IMR-90 (cell line): ENCODE measurements at regions not wholly inside any gene's neighbourhood (a gene's known extent, or its start where the extent isn't known, plus 50 kb on each side); places are given as distances from the start of the nearest gene placed in this dataset.

ENCODE experiments used
- ATAC-seq: fragments of 200-7000 bp; cut with Tn5 transposase; 2 replicates; pipeline ENCODE4 v1.9.1; 2020; ENCODE audit warnings: low read depth, mild to moderate bottlenecking, moderate library complexity
- BruUV-seq: library from RNA; stranded (reverse); fragments of 400-500 nt; replicated peaks from 2 replicates; lab custom pipeline; 2021; lab: Mats Ljungman, UMichigan
- CTCF ChIA-PET: fragments of 300-600 bp; formaldehyde crosslinking; extraction: SDS; loops from one replicate; lab custom pipeline; 2021; ENCODE audit warnings: antibody characterized with exemption; lab: Yijun Ruan, JAX
- POLR2A ChIA-PET: fragments of 300-600 bp; sonication (Branson Sonifier 250); formaldehyde crosslinking; loops from one replicate; lab custom pipeline; 2022; ENCODE audit warnings: antibody characterized with exemption; ENCODE audit not compliant: unreplicated experiment; lab: Charles Lee
- DNase-seq: peaks from one replicate; pipeline ENCODE4 v3.0.0; 2013
- H2AFZ ChIP-seq: replicated peaks from 2 replicates; pipeline ENCODE3; 2013; ENCODE audit warnings: low read length, mild to moderate bottlenecking; ENCODE audit not compliant: poor library complexity
- H2AK5ac ChIP-seq: 2 replicates; pipeline ENCODE4 v1.6.1; 2013; ENCODE audit warnings: low read depth, low read length, inconsistent platforms
- H2AK9ac ChIP-seq: replicated peaks from 2 replicates; pipeline ENCODE3; 2013; ENCODE audit warnings: mild to moderate bottlenecking, low read depth, low read length, moderate library complexity; ENCODE audit not compliant: poor library complexity
- H2BK120ac ChIP-seq: 2 replicates; pipeline ENCODE4 v1.6.1; 2013; ENCODE audit warnings: low read depth, low read length, inconsistent platforms
- H2BK15ac ChIP-seq: 3 replicates; pipeline ENCODE4 v1.6.1; 2013; ENCODE audit warnings: low read depth, low read length, inconsistent platforms
- H2BK20ac ChIP-seq: 2 replicates; pipeline ENCODE4 v1.6.1; 2013; ENCODE audit warnings: low read depth, mild to moderate bottlenecking, inconsistent platforms, low read length, moderate library complexity
- H2BK5ac ChIP-seq: 2 replicates; pipeline ENCODE4 v1.6.1; 2013; ENCODE audit warnings: mild to moderate bottlenecking, low read depth, low read length, inconsistent platforms; ENCODE audit not compliant: poor library complexity, severe bottlenecking
- H3K14ac ChIP-seq: replicated peaks from 2 replicates; pipeline ENCODE4 v1.6.1; 2013; ENCODE audit warnings: low read depth, low read length, inconsistent platforms
- H3K18ac ChIP-seq: 2 replicates; pipeline ENCODE4 v1.6.1; 2013; ENCODE audit warnings: low read depth, low read length, control low read depth
- H3K23ac ChIP-seq: 2 replicates; pipeline ENCODE4 v1.6.1; 2013; ENCODE audit warnings: low read depth, low read length, inconsistent platforms
- H3K27ac ChIP-seq: 2 replicates; pipeline ENCODE4 v1.5.1; 2013; ENCODE audit warnings: mild to moderate bottlenecking, control low read depth, low read length; ENCODE audit not compliant: insufficient read depth
- H3K27me3 ChIP-seq: 2 replicates; pipeline ENCODE4 v1.6.1; 2013; ENCODE audit warnings: low read length; ENCODE audit not compliant: control insufficient read depth, insufficient read depth
- H3K36me3 ChIP-seq: 2 replicates; pipeline ENCODE4 v1.6.1; 2013; ENCODE audit warnings: low read length, mixed read lengths; ENCODE audit not compliant: control insufficient read depth, insufficient read depth
- H3K4ac ChIP-seq: 2 replicates; pipeline ENCODE4 v1.6.1; 2013; ENCODE audit warnings: low read depth, low read length, inconsistent platforms
- H3K4me1 ChIP-seq: 2 replicates; pipeline ENCODE4 v1.6.1; 2013; ENCODE audit warnings: low read length, mixed read lengths; ENCODE audit not compliant: control insufficient read depth, insufficient read depth
- H3K4me2 ChIP-seq: 2 replicates; pipeline ENCODE4 v1.6.1; 2013; ENCODE audit warnings: low read depth, mild to moderate bottlenecking, control low read depth, low read length, moderate library complexity
- H3K4me3 ChIP-seq: 2 replicates; pipeline ENCODE4 v1.5.1; 2013; ENCODE audit warnings: low read depth, mild to moderate bottlenecking, control low read depth, low read length, moderate library complexity; ENCODE audit not compliant: insufficient read depth
- H3K56ac ChIP-seq: 2 replicates; pipeline ENCODE4 v1.6.1; 2013; ENCODE audit warnings: low read length, inconsistent platforms; ENCODE audit not compliant: insufficient read depth; ENCODE audit errors: extremely low read depth
- H3K79me1 ChIP-seq, 2 experiments: 2 replicates each; pipeline ENCODE4 v1.6.1; 2013; ENCODE audit warnings: low read length in 2 of 2, inconsistent platforms in 1 of 2, low read depth in 1 of 2
- H3K9ac ChIP-seq: 2 replicates; pipeline ENCODE4 v1.6.1; 2013; ENCODE audit warnings: low read depth, low read length, control low read depth
- H3K9me1 ChIP-seq: 2 replicates; pipeline ENCODE4 v1.6.1; 2013; ENCODE audit warnings: low read length, inconsistent platforms; ENCODE audit not compliant: insufficient read depth
- H3K9me3 ChIP-seq: 2 replicates; pipeline ENCODE4 v1.6.1; 2013; ENCODE audit warnings: low read length; ENCODE audit not compliant: control insufficient read depth, insufficient read depth
- H4K20me1 ChIP-seq: 2 replicates; pipeline ENCODE4 v1.6.1; 2013; ENCODE audit warnings: low read length, inconsistent platforms; ENCODE audit not compliant: insufficient read depth
- H4K5ac ChIP-seq: 2 replicates; pipeline ENCODE4 v1.6.1; 2013; ENCODE audit warnings: mild to moderate bottlenecking, low read depth, low read length, control low read depth
- H4K8ac ChIP-seq, 2 experiments: 2 replicates each; pipeline ENCODE4 v1.6.1; 2013; ENCODE audit warnings: low read depth in 2 of 2, low read length in 2 of 2, control low read depth in 1 of 2, inconsistent platforms in 1 of 2
- H4K91ac ChIP-seq: 2 replicates; pipeline ENCODE4 v1.6.1; 2013; ENCODE audit warnings: low read depth, low read length, inconsistent platforms; ENCODE audit not compliant: insufficient read depth
- BHLHE40 ChIP-seq: fragments of 150-350 bp; IDR thresholded peaks from 2 replicates; pipeline ENCODE4 v1.6.1; 2016; ENCODE audit warnings: mild to moderate bottlenecking, low read depth, low read length
- CEBPB ChIP-seq: IDR thresholded peaks from 2 replicates; pipeline ENCODE4 v1.6.1; 2012; ENCODE audit warnings: low read depth, low read length, improper control_type of control experiment
- FOS ChIP-seq: fragments of 150-350 bp; IDR thresholded peaks from 2 replicates; pipeline ENCODE4 v1.6.1; 2016; ENCODE audit warnings: low read depth, low read length
- MAFK ChIP-seq: IDR thresholded peaks from 2 replicates; pipeline ENCODE4 v1.6.1; 2012; ENCODE audit warnings: low read depth, low read length, improper control_type of control experiment
- MXI1 ChIP-seq: IDR thresholded peaks from 2 replicates; pipeline ENCODE4 v1.6.1; 2012; ENCODE audit warnings: low read depth, mild to moderate bottlenecking, low read length, moderate library complexity, borderline replicate concordance
- RCOR1 ChIP-seq: IDR thresholded peaks from 2 replicates; pipeline ENCODE4 v1.6.1; 2012; ENCODE audit warnings: mild to moderate bottlenecking, low read length, improper control_type of control experiment; ENCODE audit not compliant: insufficient replicate concordance
- RFX5 ChIP-seq: IDR thresholded peaks from 2 replicates; pipeline ENCODE4 v1.8.0; 2012; ENCODE audit warnings: low read depth, mild to moderate bottlenecking, low read length, moderate library complexity
- SMC3 ChIP-seq: fragments of 150-350 bp; IDR thresholded peaks from 2 replicates; pipeline ENCODE4 v1.6.1; 2016; ENCODE audit warnings: low read depth, mild to moderate bottlenecking, antibody characterized with exemption, low read length, moderate library complexity
- WGBS, 2 experiments: methylation state at CpG; one replicate each; pipeline versions ENCODE4 v1.1.5 to v1.1.7; 2013; ENCODE audit warnings: missing lambda C conversion rate in 2 of 2; ENCODE audit not compliant: insufficient read length in 1 of 2; ENCODE audit errors: extremely low coverage in 2 of 2; 5-methylcytosine and 5-hydroxymethylcytosine counted together
- dilution Hi-C: fragments of 300-500 bp; cut with HindIII; formaldehyde crosslinking; loops from one replicate; pipeline ENCODE4 v1.14.3; 2018; ENCODE audit warnings: low sequenced_read_pairs; ENCODE audit not compliant: unreplicated experiment
- in situ Hi-C: fragments of 300-500 bp; cut with MboI; formaldehyde crosslinking; loops from 3 replicates; pipeline ENCODE4 v1.14.3; 2019; ENCODE audit warnings: low sequenced_read_pairs, inconsistent platforms, mixed read lengths
- intact Hi-C: fragments of 100-400 bp; cut with micrococcal nuclease; formaldehyde crosslinking; loops from 2 replicates; pipeline ENCODE4 v1.10.0; 2022
- TF ChIP-seq, protein P1 (sequence below): fragments of 150-350 bp; IDR thresholded peaks from 2 replicates; pipeline ENCODE4 v1.6.1; 2016; ENCODE audit warnings: low read depth, mild to moderate bottlenecking, low read length, moderate library complexity, borderline replicate concordance

DNA sequence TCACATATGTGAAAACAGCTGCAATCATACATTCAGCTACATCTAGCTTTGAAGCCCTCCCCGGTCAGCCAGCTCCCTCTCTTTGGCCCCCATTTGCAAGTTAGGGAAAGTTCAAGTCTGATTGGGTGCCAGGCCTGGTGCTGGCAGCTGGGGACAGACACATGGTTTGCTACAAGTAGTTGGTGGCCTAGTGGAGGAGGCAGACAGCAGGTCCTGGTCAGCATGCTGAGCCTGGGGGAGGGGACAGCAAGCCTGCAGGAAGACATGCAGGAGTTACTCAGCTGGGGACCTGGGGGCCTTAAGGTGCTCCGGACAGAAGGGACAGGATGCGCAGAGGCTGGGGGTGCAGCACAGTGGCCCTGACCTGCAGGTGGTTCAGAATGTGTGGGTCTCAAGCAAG is 956.9 kb upstream of the ZNF722 start:
- Histone ChIP-seq H2BK5ac (no peak overlapping the region), H3K23ac (no peak overlapping the region), H4K8ac (no peak overlapping the region), H3K27me3 (no peaks in the 10 kb centered on the region), H3K9me3 (peaks cover 56% of the 10 kb centered on the region), H2BK20ac (no peak overlapping the region), H3K4me2 (no peak overlapping the region), H3K4me3 (no peak overlapping the region), H3K9me1 (no peaks in the 10 kb centered on the region), H3K56ac (no peak overlapping the region), H4K20me1 (no peaks in the 10 kb centered on the region), H3K79me1 (no peaks in the 10 kb centered on the region), H3K27ac (no peak overlapping the region), H2BK120ac (no peak overlapping the region), H3K9ac (no peak overlapping the region), H3K14ac (no peak overlapping the region), H2AK9ac (no peak overlapping the region), H2AK5ac (no peak overlapping the region), H3K18ac (no peak overlapping the region), H2BK15ac (no peak overlapping the region), H3K4me1 (no peaks in the 10 kb centered on the region), H4K5ac (no peak overlapping the region), H4K91ac (no peak overlapping the region), H3K4ac (no peak overlapping the region), H2AFZ (no peak overlapping the region), H3K36me3 (no peaks in the 10 kb centered on the region)
- CTCF ChIA-PET = no interaction called here
- no peak for ATAC-seq
- dilution Hi-C loops (no loop called here), in situ Hi-C loops (no loop called here), intact Hi-C loops (no loop called here)
- no CpG with 5 or more reads among the region's 3 CpGs for WGBS, 2 experiments
- BruUV-seq = no TSS peak
- POLR2A ChIA-PET = no interaction called here
- DNase-seq = no peak
- TF ChIP-seq SMC3 (no peak), BHLHE40 (no peak), RCOR1 (no peak), RFX5 (no peak), MXI1 (no peak), FOS (no peak), MAFK (no peak), CEBPB (no peak)
- TF ChIP-seq, protein P1, sequence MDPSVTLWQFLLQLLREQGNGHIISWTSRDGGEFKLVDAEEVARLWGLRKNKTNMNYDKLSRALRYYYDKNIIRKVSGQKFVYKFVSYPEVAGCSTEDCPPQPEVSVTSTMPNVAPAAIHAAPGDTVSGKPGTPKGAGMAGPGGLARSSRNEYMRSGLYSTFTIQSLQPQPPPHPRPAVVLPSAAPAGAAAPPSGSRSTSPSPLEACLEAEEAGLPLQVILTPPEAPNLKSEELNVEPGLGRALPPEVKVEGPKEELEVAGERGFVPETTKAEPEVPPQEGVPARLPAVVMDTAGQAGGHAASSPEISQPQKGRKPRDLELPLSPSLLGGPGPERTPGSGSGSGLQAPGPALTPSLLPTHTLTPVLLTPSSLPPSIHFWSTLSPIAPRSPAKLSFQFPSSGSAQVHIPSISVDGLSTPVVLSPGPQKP = no peak
